ENCODE measurements at regions not wholly inside any gene's neighbourhood (a gene's known extent, or its start where the extent isn't known, plus 50 kb on each side); places are given as distances from the start of the nearest gene placed in this dataset.

DNA sequence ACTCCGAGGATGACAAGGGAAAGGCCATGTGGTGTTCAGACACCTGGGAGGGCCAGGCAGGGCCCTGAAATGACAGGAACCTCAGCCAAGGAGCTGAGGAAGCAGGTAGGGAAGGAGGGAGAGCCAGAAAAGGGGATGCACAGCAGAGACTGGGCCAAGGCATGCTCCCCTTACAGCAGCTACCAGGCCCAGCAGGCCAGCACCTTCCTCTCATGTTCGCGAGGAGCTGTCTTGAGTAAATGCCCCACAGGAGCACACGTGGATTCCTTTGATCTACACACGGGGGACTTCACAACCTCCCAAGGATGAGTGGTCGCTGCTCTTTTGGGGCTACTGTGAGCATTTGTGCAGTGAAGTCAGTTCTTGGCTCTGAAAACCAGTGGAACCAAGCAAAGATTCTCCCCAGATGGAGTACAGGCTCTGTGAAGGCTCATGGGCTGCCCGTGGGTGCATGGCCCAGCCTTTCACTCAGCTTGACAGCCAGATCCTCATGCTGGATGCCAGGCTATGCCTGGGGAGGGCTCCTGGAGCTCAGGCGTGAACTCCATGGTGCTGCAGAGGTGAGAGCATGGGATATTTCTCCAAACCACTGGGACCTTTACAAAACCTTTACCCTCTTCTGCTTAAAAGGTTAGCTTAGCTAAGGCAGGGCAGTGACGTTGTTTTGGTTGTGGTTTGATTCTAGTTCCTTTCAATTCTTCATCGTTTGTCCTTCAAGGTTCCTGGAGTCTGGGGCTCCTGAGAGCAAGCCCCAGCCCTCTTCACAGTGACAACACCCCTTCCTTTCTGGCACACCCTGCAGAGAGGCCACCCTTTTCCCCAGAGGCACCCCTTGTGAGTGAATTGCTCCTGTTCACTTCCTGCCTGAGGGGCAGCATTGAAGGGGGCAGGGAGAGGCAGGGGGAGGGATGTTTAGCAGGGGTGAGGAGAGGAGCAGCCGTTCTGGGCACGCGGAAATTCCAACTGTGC is 74.2 kb upstream of the ZPBP start:
- Mint-ChIP-seq H3K27ac (peak overlapping the region; percentile 92), H3K9me3 (ENCODE audit: low read depth) (no peaks in the 10 kb centered on the region), H3K27me3 (no peaks in the 10 kb centered on the region), H3K4me3 (peak overlapping the region; percentile 31), H3K4me1 (ENCODE audit: low read depth) (peaks cover 61% of the 10 kb centered on the region), H3K36me3 (no peaks in the 10 kb centered on the region)

DNA sequence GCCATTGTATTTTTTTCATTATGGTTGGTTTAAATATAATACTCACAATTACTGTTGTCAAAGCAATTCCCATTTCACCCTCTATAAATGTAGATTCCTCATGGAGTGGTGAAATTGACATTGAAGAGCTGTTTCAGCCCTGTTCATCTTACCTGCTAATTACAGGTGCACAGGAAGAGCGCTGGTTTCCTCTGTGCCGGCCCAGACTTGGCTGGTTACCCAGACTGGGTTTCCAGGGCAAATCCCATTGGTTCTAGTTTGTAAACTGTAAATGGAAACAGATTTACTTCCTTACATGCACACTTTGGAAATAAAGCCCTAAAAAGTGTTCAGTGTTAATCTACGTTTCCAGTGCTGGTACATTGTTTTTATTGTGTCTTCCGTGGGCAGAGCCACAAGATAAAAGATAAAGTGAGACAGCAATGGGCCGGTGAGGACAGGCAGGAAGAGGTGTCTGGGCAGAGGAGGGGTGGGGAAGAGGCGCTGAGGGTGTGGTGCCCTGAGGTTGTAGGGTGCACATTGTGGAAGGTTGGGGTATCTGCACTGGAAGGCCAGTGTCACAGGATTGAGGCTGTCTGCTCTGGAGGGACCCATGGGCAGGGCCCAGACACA is 71.6 kb upstream of the ZPBP start:
- H3K4me1 Mint-ChIP-seq (ENCODE audit: low read depth) = peaks cover 73% of the 10 kb centered on the region
- no peaks in the 10 kb centered on the region for H3K27me3 Mint-ChIP-seq
- peak overlapping the region; percentile 89 for H3K27ac Mint-ChIP-seq
- H3K36me3 Mint-ChIP-seq = no peaks in the 10 kb centered on the region
- H3K4me3 Mint-ChIP-seq = peak overlapping the region; percentile 59
- no peaks in the 10 kb centered on the region for H3K9me3 Mint-ChIP-seq (ENCODE audit: low read depth)

DNA sequence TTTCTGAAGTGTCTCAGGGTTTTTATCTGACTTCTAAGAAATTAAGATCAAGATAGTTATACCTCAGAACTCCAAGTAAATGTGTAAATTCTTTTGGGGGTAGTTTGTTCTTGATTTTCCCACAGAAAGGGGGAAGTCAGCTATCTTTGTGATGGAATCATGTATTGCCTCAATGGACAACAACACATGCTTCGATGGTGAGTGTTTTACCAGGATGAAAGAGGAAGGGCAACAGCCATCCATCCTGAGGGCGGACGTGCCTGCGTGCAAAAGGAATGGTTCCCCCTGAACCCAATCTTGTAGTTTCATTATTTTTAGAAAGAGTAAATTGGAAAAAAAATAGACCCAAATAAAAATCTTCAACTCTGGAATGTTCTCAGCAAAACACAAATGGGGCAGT is 67.2 kb upstream of the ZPBP start:
- Mint-ChIP-seq H3K36me3 (peaks cover 3% of the 10 kb centered on the region), H3K4me3 (no peak overlapping the region), H3K9me3 (ENCODE audit: low read depth) (no peaks in the 10 kb centered on the region), H3K27ac (peak overlapping the region; percentile 54), H3K4me1 (ENCODE audit: low read depth) (peaks cover 61% of the 10 kb centered on the region), H3K27me3 (no peaks in the 10 kb centered on the region)

GRCh38 chr7:50159154-50159553 is 66.1 kb upstream of the ZPBP start:
- Mint-ChIP-seq H3K4me3 (no peak overlapping the region), H3K4me1 (ENCODE audit: low read depth) (peaks cover 61% of the 10 kb centered on the region), H3K27me3 (no peaks in the 10 kb centered on the region), H3K9me3 (ENCODE audit: low read depth) (peaks cover 8% of the 10 kb centered on the region), H3K27ac (peak overlapping the region; percentile 61), H3K36me3 (peaks cover 6% of the 10 kb centered on the region)

DNA sequence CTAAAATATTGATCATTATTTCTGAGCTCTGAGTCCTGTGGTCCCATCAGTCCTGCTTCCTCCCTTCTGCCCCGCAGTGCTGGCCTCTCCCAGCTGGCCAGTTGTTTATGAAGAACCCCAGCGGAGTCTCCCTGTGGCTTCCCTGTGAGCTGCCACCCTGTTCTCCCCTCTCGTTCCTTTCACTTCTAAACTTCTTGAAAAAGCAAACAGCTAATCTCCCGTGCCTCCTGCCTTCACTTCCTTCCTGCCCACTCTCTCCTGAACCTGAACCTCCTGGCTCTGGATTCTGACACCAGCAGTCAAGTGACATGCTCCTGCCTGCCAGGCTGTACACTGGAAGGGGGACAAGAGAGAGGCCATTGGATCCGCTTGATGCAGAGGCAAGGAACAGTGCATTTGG is 63.7 kb upstream of the ZPBP start:
- Mint-ChIP-seq H3K27ac (peak overlapping the region; percentile 95), H3K9me3 (ENCODE audit: low read depth) (peaks cover 10% of the 10 kb centered on the region), H3K4me3 (peak overlapping the region; percentile 79), H3K36me3 (peaks cover 6% of the 10 kb centered on the region), H3K4me1 (ENCODE audit: low read depth) (peaks cover 64% of the 10 kb centered on the region), H3K27me3 (no peaks in the 10 kb centered on the region)

GRCh38 chr7:50156163-50156562 is 63.1 kb upstream of the ZPBP start:
- peaks cover 67% of the 10 kb centered on the region for H3K4me1 Mint-ChIP-seq (ENCODE audit: low read depth)
- H3K4me3 Mint-ChIP-seq = peak overlapping the region; percentile 79
- peak overlapping the region; percentile 95 for H3K27ac Mint-ChIP-seq
- peaks cover 6% of the 10 kb centered on the region for H3K36me3 Mint-ChIP-seq
- H3K27me3 Mint-ChIP-seq = no peaks in the 10 kb centered on the region
- peaks cover 10% of the 10 kb centered on the region for H3K9me3 Mint-ChIP-seq (ENCODE audit: low read depth)

DNA sequence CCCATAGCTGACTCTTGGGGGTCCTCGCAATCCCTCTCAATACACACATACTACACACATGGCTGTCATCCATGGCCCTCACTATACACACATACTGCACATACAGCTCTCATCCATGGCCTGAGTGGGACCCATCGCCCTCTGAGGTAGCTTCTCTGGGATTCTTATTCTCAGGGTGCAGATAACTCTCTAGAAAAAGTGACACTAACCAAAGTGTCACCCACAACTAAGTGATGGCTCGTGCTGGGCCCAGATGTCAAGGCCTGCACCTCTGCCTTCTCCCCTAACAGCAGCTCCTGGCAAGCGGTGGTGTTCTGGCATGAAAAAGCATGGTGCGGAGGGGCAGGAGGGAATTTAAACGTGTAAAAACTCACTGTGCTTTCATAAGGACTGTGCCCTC is 62.7 kb upstream of the ZPBP start:
- Mint-ChIP-seq H3K36me3 (peaks cover 6% of the 10 kb centered on the region), H3K4me3 (peak overlapping the region; percentile 52), H3K27ac (peak overlapping the region; percentile 95), H3K4me1 (ENCODE audit: low read depth) (peaks cover 71% of the 10 kb centered on the region), H3K9me3 (ENCODE audit: low read depth) (peaks cover 10% of the 10 kb centered on the region), H3K27me3 (no peaks in the 10 kb centered on the region)

DNA sequence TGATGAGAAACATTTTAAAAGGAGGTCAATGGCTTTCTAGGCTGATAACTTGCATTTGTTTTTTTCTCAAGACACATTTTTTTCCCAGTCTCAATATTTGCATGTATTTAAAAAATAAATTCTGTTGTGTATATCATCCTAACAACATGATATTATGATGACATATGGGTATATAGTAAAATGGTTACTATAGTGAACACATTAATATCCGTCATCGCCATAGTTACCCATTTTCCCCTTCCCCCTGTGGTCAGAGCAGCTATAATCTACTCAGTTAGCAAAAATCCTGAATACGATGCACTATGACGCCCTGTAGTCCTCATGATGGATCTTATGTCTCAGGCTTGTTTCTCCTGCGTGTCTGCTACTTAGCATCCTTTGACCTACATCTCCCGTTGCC is 60.9 kb upstream of the ZPBP start:
- Mint-ChIP-seq H3K27me3 (no peaks in the 10 kb centered on the region), H3K4me1 (ENCODE audit: low read depth) (peaks cover 80% of the 10 kb centered on the region), H3K27ac (peak overlapping the region; percentile 95), H3K9me3 (ENCODE audit: low read depth) (peaks cover 10% of the 10 kb centered on the region), H3K36me3 (peaks cover 6% of the 10 kb centered on the region), H3K4me3 (no peak overlapping the region)

DNA sequence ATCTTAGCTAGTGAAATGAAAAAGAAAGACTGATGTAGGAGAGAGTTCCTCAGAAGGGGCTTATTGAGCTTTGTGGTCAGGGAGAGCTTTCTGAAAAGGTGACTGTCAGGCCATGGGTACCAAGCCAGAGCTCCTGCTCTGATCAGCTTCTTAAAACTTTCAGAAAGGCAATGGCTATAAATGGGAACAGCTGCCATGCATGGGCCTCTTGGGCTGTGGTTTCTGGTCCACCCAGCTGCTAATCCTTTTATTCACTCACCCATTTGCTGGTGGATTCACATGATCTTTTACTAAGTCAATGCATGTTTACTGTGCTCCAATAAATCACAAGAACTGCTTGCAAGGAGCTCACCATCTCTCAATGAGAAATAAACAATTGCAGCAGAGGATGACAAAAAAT is 60.1 kb upstream of the ZPBP start:
- Mint-ChIP-seq H3K27ac (peak overlapping the region; percentile 95), H3K9me3 (ENCODE audit: low read depth) (peaks cover 10% of the 10 kb centered on the region), H3K27me3 (no peaks in the 10 kb centered on the region), H3K4me3 (peak overlapping the region; percentile 7), H3K36me3 (peaks cover 6% of the 10 kb centered on the region), H3K4me1 (ENCODE audit: low read depth) (peaks cover 86% of the 10 kb centered on the region)

GRCh38 chr7:50152486-50152885 is 59.4 kb upstream of the ZPBP start:
- peaks cover 93% of the 10 kb centered on the region for H3K4me1 Mint-ChIP-seq (ENCODE audit: low read depth)
- no peak overlapping the region for H3K4me3 Mint-ChIP-seq
- peaks cover 10% of the 10 kb centered on the region for H3K9me3 Mint-ChIP-seq (ENCODE audit: low read depth)
- no peaks in the 10 kb centered on the region for H3K27me3 Mint-ChIP-seq
- H3K27ac Mint-ChIP-seq = peak overlapping the region; percentile 99
- peaks cover 6% of the 10 kb centered on the region for H3K36me3 Mint-ChIP-seq

- H3K36me3 Mint-ChIP-seq = peaks cover 6% of the 10 kb centered on the region
- no peaks in the 10 kb centered on the region for H3K27me3 Mint-ChIP-seq
- H3K9me3 Mint-ChIP-seq (ENCODE audit: low read depth) = peaks cover 10% of the 10 kb centered on the region
- peaks cover 94% of the 10 kb centered on the region for H3K4me1 Mint-ChIP-seq (ENCODE audit: low read depth)
- H3K4me3 Mint-ChIP-seq = peak overlapping the region; percentile 58
- peak overlapping the region; percentile 99 for H3K27ac Mint-ChIP-seq
Observed at GRCh38 chr7:50151661-50152060, 58.6 kb upstream of the ZPBP start.

- peak overlapping the region; percentile 99 for H3K27ac Mint-ChIP-seq
- peaks cover 94% of the 10 kb centered on the region for H3K4me1 Mint-ChIP-seq (ENCODE audit: low read depth)
- no peaks in the 10 kb centered on the region for H3K27me3 Mint-ChIP-seq
- H3K36me3 Mint-ChIP-seq = peaks cover 6% of the 10 kb centered on the region
- peaks cover 10% of the 10 kb centered on the region for H3K9me3 Mint-ChIP-seq (ENCODE audit: low read depth)
- H3K4me3 Mint-ChIP-seq = peak overlapping the region; percentile 58
Observed at GRCh38 chr7:50151001-50151400, 58.0 kb upstream of the ZPBP start.

GRCh38 chr7:50149369-50149768 is 56.3 kb upstream of the ZPBP start:
- Mint-ChIP-seq H3K27me3 (no peaks in the 10 kb centered on the region), H3K9me3 (ENCODE audit: low read depth) (peaks cover 4% of the 10 kb centered on the region), H3K36me3 (peaks cover 4% of the 10 kb centered on the region), H3K4me3 (peak overlapping the region; percentile 56), H3K27ac (peak overlapping the region; percentile 99), H3K4me1 (ENCODE audit: low read depth) (peaks cover 90% of the 10 kb centered on the region)

- peaks cover 87% of the 10 kb centered on the region for H3K4me1 Mint-ChIP-seq (ENCODE audit: low read depth)
- H3K4me3 Mint-ChIP-seq = peak overlapping the region; percentile 68
- no peaks in the 10 kb centered on the region for H3K9me3 Mint-ChIP-seq (ENCODE audit: low read depth)
- H3K36me3 Mint-ChIP-seq = peaks cover 2% of the 10 kb centered on the region
- peak overlapping the region; percentile 99 for H3K27ac Mint-ChIP-seq
- H3K27me3 Mint-ChIP-seq = no peaks in the 10 kb centered on the region
Observed at GRCh38 chr7:50147951-50148808, 55.1 kb upstream of the ZPBP start.

- no peaks in the 10 kb centered on the region for H3K9me3 Mint-ChIP-seq (ENCODE audit: low read depth)
- H3K36me3 Mint-ChIP-seq = peaks cover 2% of the 10 kb centered on the region
- H3K4me3 Mint-ChIP-seq = no peak overlapping the region
- H3K27me3 Mint-ChIP-seq = no peaks in the 10 kb centered on the region
- H3K4me1 Mint-ChIP-seq (ENCODE audit: low read depth) = peaks cover 82% of the 10 kb centered on the region
- peak overlapping the region; percentile 99 for H3K27ac Mint-ChIP-seq
Observed at GRCh38 chr7:50146692-50147091, 53.6 kb upstream of the ZPBP start.
